Loucy (cell line): ENCODE measurements at regions not wholly inside any gene's neighbourhood (a gene's known extent, or its start where the extent isn't known, plus 50 kb on each side); places are given as distances from the start of the nearest gene placed in this dataset.

Source experiments
- H2AFZ ChIP-seq: fragments of 200-600 bp; sonication (generic); 2 replicates; pipeline ENCODE4 v1.6.0; 2016; ENCODE audit warnings: antibody characterized with exemption, mild to moderate bottlenecking, low read length, moderate library complexity
- H3F3A ChIP-seq: fragments of 200-600 bp; 2 replicates; pipeline ENCODE4 v1.6.0; 2016; ENCODE audit warnings: antibody characterized with exemption, low read depth, mild to moderate bottlenecking
- H3K27me3 ChIP-seq: fragments of 200-600 bp; sonication (generic); 2 replicates; pipeline ENCODE4 v1.6.1; 2014; ENCODE audit warnings: low read length, mild to moderate bottlenecking; ENCODE audit not compliant: insufficient read depth, poor library complexity, severe bottlenecking
- H3K36me3 ChIP-seq: fragments of 200-600 bp; sonication (generic); 2 replicates; pipeline ENCODE4 v1.6.1; 2016; ENCODE audit warnings: low read length; ENCODE audit not compliant: insufficient read depth
- H3K4me1 ChIP-seq: fragments of 200-600 bp; sonication (generic); 2 replicates; pipeline ENCODE4 v1.5.1; 2014; ENCODE audit warnings: low read length, mild to moderate bottlenecking; ENCODE audit not compliant: insufficient read depth, poor library complexity, severe bottlenecking
- H3K4me2 ChIP-seq: fragments of 200-600 bp; sonication (generic); 2 replicates; pipeline ENCODE4 v1.6.0; 2014; ENCODE audit warnings: antibody characterized with exemption, low read length, low read depth, mild to moderate bottlenecking; ENCODE audit not compliant: poor library complexity, severe bottlenecking
- H3K4me3 ChIP-seq: fragments of 200-600 bp; sonication (generic); 2 replicates; pipeline ENCODE4 v1.5.1; 2014; ENCODE audit warnings: low read length, mild to moderate bottlenecking, mixed read lengths; ENCODE audit not compliant: poor library complexity, severe bottlenecking
- H3K79me2 ChIP-seq: fragments of 200-600 bp; sonication (generic); 2 replicates; pipeline ENCODE4 v1.6.1; 2014; ENCODE audit warnings: low read length; ENCODE audit not compliant: insufficient read depth
- H3K9ac ChIP-seq: fragments of 200-600 bp; sonication (generic); 2 replicates; pipeline ENCODE4 v1.6.0; 2014; ENCODE audit warnings: mild to moderate bottlenecking, low read depth, low read length, moderate library complexity; ENCODE audit not compliant: poor library complexity, severe bottlenecking
- H3K9me2 ChIP-seq: fragments of 200-600 bp; sonication (generic); replicated peaks from 2 replicates; pipeline ENCODE4 v1.6.1; 2016; ENCODE audit warnings: low read depth, low read length, mixed read lengths
- H3K9me3 ChIP-seq: fragments of 200-600 bp; sonication (generic); 2 replicates; pipeline ENCODE4 v1.6.1; 2014; ENCODE audit warnings: mild to moderate bottlenecking, antibody characterized with exemption, low read length, low read depth; ENCODE audit not compliant: insufficient read depth
- H4K20me1 ChIP-seq: fragments of 200-600 bp; sonication (generic); 2 replicates; pipeline ENCODE4 v1.6.0; 2014; ENCODE audit warnings: antibody characterized with exemption, low read length, mild to moderate bottlenecking; ENCODE audit not compliant: insufficient read depth, poor library complexity, severe bottlenecking
- EZH2phosphoT487 ChIP-seq: fragments of 200-600 bp; IDR thresholded peaks from 2 replicates; pipeline ENCODE4 v1.6.1; 2018; ENCODE audit warnings: antibody characterized with exemption, mild to moderate bottlenecking, moderate library complexity, borderline replicate concordance
- TF ChIP-seq, protein P1 (sequence below): fragments of 200-600 bp; sonication (generic); conservative IDR thresholded peaks from 2 replicates; pipeline ENCODE4 v1.5.1; 2014; ENCODE audit warnings: mild to moderate bottlenecking, antibody characterized with exemption, low read length

DNA sequence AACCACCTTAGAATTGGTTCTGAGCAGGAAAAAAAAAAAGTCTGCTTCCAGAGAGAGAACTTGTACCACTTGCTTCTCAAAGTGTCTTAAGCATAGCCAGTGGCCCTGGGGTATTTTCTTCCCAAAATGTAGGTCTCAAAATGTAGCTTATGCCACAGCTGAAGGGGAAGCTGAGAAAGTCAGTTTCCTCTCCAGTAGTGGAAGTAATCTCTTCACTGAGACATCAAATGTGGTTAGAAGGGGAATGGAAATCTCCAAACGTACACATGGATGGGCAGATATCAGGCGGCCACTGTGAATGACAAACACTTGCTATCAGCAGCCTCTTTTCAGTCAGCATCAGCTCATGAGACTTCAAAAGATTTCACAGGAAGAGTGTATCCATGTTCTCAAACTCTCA lies 841.2 kb downstream of the TUSC7 start:
- Histone ChIP-seq H3K4me2 (no peak overlapping the region), H3K9me3 (no peaks in the 10 kb centered on the region), H3K79me2 (no peaks in the 10 kb centered on the region), H3K9me2 (no peaks in the 10 kb centered on the region), H3K27me3 (no peaks in the 10 kb centered on the region), H4K20me1 (no peaks in the 10 kb centered on the region), H3K36me3 (no peaks in the 10 kb centered on the region), H3K4me1 (no peaks in the 10 kb centered on the region), H3K9ac (no peak overlapping the region), H3F3A (no peaks in the 10 kb centered on the region), H2AFZ (no peak overlapping the region), H3K4me3 (no peak overlapping the region)
- no peak for TF ChIP-seq EZH2phosphoT487
- TF ChIP-seq, protein P1, sequence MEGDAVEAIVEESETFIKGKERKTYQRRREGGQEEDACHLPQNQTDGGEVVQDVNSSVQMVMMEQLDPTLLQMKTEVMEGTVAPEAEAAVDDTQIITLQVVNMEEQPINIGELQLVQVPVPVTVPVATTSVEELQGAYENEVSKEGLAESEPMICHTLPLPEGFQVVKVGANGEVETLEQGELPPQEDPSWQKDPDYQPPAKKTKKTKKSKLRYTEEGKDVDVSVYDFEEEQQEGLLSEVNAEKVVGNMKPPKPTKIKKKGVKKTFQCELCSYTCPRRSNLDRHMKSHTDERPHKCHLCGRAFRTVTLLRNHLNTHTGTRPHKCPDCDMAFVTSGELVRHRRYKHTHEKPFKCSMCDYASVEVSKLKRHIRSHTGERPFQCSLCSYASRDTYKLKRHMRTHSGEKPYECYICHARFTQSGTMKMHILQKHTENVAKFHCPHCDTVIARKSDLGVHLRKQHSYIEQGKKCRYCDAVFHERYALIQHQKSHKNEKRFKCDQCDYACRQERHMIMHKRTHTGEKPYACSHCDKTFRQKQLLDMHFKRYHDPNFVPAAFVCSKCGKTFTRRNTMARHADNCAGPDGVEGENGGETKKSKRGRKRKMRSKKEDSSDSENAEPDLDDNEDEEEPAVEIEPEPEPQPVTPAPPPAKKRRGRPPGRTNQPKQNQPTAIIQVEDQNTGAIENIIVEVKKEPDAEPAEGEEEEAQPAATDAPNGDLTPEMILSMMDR: no peak

DNA sequence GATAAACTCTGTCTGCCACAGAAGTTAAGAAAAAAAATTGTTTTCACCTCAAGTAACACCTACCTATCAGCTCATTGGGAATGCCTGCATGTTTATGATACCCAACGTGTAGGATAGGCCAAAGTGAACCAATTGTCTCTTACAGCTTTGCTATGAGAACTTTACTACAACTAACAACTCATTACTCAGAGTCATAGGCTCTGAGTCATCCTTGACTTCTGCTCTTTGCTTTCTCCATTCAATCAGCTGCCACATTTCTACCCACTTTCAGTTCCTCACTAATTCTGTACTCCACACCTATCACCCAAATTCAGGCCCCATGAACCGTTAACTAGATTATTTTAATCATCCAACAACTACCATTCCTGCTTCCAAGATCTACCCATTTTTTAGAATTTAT lies 843.9 kb downstream of the TUSC7 start:
- no peaks in the 10 kb centered on the region for H3K27me3 ChIP-seq
- TF ChIP-seq, protein P1: no peak
- TF ChIP-seq EZH2phosphoT487: no peak
- no peaks in the 10 kb centered on the region for H3K9me3 ChIP-seq
- H4K20me1 ChIP-seq: no peaks in the 10 kb centered on the region
- no peaks in the 10 kb centered on the region for H3K79me2 ChIP-seq
- H3K9me2 ChIP-seq: no peaks in the 10 kb centered on the region
- no peaks in the 10 kb centered on the region for H3K36me3 ChIP-seq
- H3K4me1 ChIP-seq: no peaks in the 10 kb centered on the region
- H3K4me3 ChIP-seq: no peak overlapping the region
- no peak overlapping the region for H2AFZ ChIP-seq
- no peaks in the 10 kb centered on the region for H3F3A ChIP-seq
- H3K4me2 ChIP-seq: no peak overlapping the region
- H3K9ac ChIP-seq: no peak overlapping the region

DNA sequence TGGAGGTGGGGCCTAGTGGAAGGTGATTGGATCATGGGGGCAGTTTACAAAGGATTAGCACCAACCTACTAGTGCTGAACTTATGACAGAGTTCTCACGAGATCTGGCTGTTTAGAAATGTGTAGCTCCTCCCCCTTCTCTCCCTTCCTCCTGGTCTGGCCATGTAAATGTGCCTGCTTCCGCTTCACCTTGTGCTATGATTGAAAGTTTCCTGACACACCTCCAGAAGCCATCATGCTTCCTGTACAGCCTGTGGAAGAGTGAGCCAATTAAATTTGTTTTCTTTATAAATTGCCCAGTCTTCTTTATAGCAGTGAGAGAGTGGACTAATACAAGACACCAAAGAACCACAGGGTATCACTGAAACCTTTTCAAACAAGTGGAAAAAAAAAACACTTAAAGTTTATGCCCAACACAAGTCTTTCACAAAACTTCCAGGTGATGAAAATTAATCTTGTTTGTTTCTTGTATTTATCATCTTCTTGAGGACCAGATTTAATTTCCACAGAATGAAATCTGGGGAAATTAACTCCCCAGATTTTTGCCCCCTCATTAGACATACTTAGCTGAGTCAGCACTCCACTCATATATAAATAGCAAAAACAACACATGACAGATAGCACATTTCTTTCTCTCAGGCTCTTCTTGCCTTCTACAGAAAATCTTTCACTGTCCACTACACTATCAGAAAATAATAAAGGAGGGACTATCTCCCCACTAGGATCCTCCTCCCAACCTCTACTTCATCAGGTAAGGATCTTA lies 847.2 kb downstream of the TUSC7 start:
- Histone ChIP-seq H3K4me3 (no peak overlapping the region), H3K36me3 (no peaks in the 10 kb centered on the region), H3F3A (no peaks in the 10 kb centered on the region), H3K9ac (no peak overlapping the region), H3K9me2 (no peaks in the 10 kb centered on the region), H2AFZ (no peak overlapping the region), H3K9me3 (no peaks in the 10 kb centered on the region), H3K4me1 (no peaks in the 10 kb centered on the region), H3K79me2 (no peaks in the 10 kb centered on the region), H3K4me2 (no peak overlapping the region), H4K20me1 (no peaks in the 10 kb centered on the region), H3K27me3 (no peaks in the 10 kb centered on the region)
- TF ChIP-seq, protein P1: no peak
- no peak for TF ChIP-seq EZH2phosphoT487
